Transverse colon (tissue), 4 donors: ENCODE measurements at regions not wholly inside any gene's neighbourhood (a gene's known extent, or its start where the extent isn't known, plus 50 kb on each side); places are given as distances from the start of the nearest gene placed in this dataset.
A peak's percentile ranks its signal among the peaks of the same experiment; 100 is the strongest.

Source experiments
- DNase-seq: peaks from one replicate; pipeline ENCODE4 v3.0.0-alpha.2; 2019
- H3K27ac ChIP-seq, 4 donors: fragments of 200-600 bp; sonication (generic); 2 replicates each; pipeline ENCODE4 v1.5.1; 2016 to 2018; ENCODE audit warnings: inconsistent platforms in 4 of 4
- H3K27me3 ChIP-seq: fragments of 200-600 bp; sonication (generic); 2 replicates; pipeline ENCODE4 v1.5.1; 2017; ENCODE audit warnings: inconsistent platforms
- H3K36me3 ChIP-seq, 4 donors: fragments of 200-600 bp; sonication (generic); 2 replicates each; pipeline ENCODE4 v1.5.1; 2017 to 2019; ENCODE audit warnings: inconsistent platforms in 4 of 4
- H3K4me1 ChIP-seq, 4 donors: fragments of 200-600 bp; sonication (generic); 2 replicates each; pipeline ENCODE4 v1.5.1; 2017 to 2020; ENCODE audit warnings: inconsistent platforms in 4 of 4
- H3K4me3 ChIP-seq, 4 donors: fragments of 200-600 bp; sonication (generic); 1 replicate in 1 of 4; 2 replicates in 3 of 4; pipeline versions ENCODE4 v1.5.1 to v1.6.1; 2017 to 2019; ENCODE audit warnings: inconsistent platforms in 4 of 4
- H3K9me3 ChIP-seq, 2 donors: fragments of 200-600 bp; sonication (generic); 2 replicates each; pipeline ENCODE4 v1.5.1; 2017 to 2019; ENCODE audit warnings: inconsistent platforms in 2 of 2
- EP300 ChIP-seq: sonication (generic); formaldehyde crosslinking; IDR thresholded peaks from one replicate; pipeline ENCODE4 v1.6.1; 2017; ENCODE audit warnings: antibody characterized with exemption, low read depth
- POLR2A ChIP-seq: fragments of 450-650 bp; IDR thresholded peaks from one replicate; pipeline ENCODE4 v1.6.1; 2016; ENCODE audit warnings: antibody characterized with exemption, mild to moderate bottlenecking, moderate library complexity
- POLR2AphosphoS5 ChIP-seq, 3 donors: sonication (generic); formaldehyde crosslinking; IDR thresholded peaks; one replicate each; pipeline ENCODE4 v1.6.1; 2016; ENCODE audit warnings: antibody characterized with exemption in 3 of 3
- WGBS, 2 donors: methylation state at CpG; one replicate each; pipeline ENCODE4 v1.1.5; 2018; ENCODE audit warnings: low coverage in 1 of 2; 5-methylcytosine and 5-hydroxymethylcytosine counted together
- in situ Hi-C, 4 donors: fragments of 200-750 bp; cut with MboI; loops; one replicate each; pipeline versions ENCODE4 v1.15.0 to v1.15.1; 2017; ENCODE audit warnings: low sequenced_read_pairs in 3 of 4, low pct_ligation_motif_present in 1 of 4, low pct_unique_long_range_greater_than_20kb in 1 of 4
- intact Hi-C: fragments of 100-400 bp; cut with DNase I; formaldehyde crosslinking; loops from one replicate; pipeline ENCODE4 v1.15.1; 2023; ENCODE audit warnings: low total_unique reads
- TF ChIP-seq, protein P1 (sequence below), 5 experiments: fragments of 200-600 bp in 3 of 5; fragments of 450-650 bp in 2 of 5; sonication (generic) in 3 of 5; IDR thresholded peaks; 1 replicate in 2 of 5; 2 replicates in 3 of 5; pipeline ENCODE4 v1.5.1; 2016 to 2017; ENCODE audit warnings: antibody characterized with exemption in 5 of 5, inconsistent platforms in 3 of 5, mild to moderate bottlenecking in 2 of 5, moderate library complexity in 1 of 5

DNA sequence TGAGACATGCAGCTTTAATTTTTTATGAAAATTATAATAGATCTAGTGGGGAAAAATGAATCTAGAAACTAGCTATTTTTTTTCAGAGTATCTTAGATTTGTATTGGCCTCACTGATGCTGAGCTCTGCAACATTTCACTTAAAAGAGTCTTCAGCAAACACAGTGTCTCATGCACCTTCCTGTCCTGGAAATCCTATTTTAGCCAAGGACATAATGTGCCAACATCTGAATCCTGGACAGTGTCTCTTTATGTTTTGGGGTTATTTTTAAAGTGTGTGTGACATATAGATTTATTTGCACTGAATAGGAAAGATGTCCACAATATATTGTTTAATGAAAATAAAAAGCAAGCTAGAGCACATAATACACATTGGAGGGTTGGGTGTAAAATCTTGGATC is 199.1 kb upstream of the FMN2 start:
- in situ Hi-C loops (loop anchor here in 1 of 4 donors (10.0 kb wide), 1 partner anchor 488 kb away; no protein-coding TSS in a partner anchor), intact Hi-C loops (no loop called here)
- no peak for DNase-seq
- TF ChIP-seq POLR2AphosphoS5 (IDR thresholded peaks at IDR 0.05): peak in 2 of 3 donors; percentile 46 to 57
- TF ChIP-seq, protein P1, sequence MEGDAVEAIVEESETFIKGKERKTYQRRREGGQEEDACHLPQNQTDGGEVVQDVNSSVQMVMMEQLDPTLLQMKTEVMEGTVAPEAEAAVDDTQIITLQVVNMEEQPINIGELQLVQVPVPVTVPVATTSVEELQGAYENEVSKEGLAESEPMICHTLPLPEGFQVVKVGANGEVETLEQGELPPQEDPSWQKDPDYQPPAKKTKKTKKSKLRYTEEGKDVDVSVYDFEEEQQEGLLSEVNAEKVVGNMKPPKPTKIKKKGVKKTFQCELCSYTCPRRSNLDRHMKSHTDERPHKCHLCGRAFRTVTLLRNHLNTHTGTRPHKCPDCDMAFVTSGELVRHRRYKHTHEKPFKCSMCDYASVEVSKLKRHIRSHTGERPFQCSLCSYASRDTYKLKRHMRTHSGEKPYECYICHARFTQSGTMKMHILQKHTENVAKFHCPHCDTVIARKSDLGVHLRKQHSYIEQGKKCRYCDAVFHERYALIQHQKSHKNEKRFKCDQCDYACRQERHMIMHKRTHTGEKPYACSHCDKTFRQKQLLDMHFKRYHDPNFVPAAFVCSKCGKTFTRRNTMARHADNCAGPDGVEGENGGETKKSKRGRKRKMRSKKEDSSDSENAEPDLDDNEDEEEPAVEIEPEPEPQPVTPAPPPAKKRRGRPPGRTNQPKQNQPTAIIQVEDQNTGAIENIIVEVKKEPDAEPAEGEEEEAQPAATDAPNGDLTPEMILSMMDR (IDR thresholded peaks at IDR 0.05): no peak
- no peak for TF ChIP-seq POLR2A
- TF ChIP-seq EP300: peak; percentile 14
- no peaks in the 10 kb centered on the region for H3K27me3 ChIP-seq
- no peaks in the 10 kb centered on the region for H3K36me3 ChIP-seq
- H3K4me1 ChIP-seq: peaks cover 0 to 12% (median 8%) of the 10 kb centered on the region in 4 donors
- no peak overlapping the region for H3K4me3 ChIP-seq
- peak overlapping the region in 2 of 4 donors; percentile 10 to 25 for H3K27ac ChIP-seq
- no peaks in the 10 kb centered on the region for H3K9me3 ChIP-seq

DNA sequence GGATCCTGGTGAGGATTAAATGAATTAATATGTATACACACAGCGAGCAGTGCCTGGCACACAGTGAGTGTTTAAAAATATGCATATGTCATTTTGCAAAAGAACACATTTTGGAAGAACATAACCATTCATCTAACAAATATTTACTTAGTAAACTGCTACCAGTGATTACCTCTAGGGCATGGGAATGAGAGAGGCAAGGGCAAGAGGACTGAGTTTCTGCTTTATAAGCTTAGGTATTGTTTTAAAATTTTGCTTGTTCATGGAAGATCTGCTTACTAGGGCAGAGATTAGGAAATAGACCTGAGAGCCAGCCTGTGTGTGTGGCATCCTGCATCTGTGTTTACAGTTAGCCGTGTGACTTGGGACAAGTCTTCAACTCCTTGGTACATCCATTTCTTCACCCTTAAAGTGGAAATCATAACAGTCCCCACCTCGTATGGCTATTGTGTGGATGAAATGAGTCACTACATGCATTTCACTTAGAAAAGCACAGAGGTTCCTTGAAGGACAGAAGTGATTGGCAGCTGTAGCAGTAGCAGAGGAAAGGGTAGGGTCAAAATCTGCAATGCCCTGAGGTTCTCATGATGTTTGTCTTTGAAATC is 198.5 kb upstream of the FMN2 start:
- peaks cover 0 to 18% (median 10%) of the 10 kb centered on the region in 4 donors for H3K4me1 ChIP-seq
- WGBS, 2 donors: 19% methylated on average over 3 of the region's 3 CpGs
- intact Hi-C loops: no loop called here
- H3K9me3 ChIP-seq: no peaks in the 10 kb centered on the region
- TF ChIP-seq POLR2AphosphoS5 (IDR thresholded peaks at IDR 0.05): no peak
- TF ChIP-seq, protein P1 (IDR thresholded peaks at IDR 0.05): no peak
- TF ChIP-seq POLR2A: no peak
- no peak for TF ChIP-seq EP300
- no peak for DNase-seq
- H3K36me3 ChIP-seq: no peaks in the 10 kb centered on the region
- in situ Hi-C loops: loop anchor here in 1 of 4 donors (10.0 kb wide), 1 partner anchor 488 kb away; no protein-coding TSS in a partner anchor
- no peaks in the 10 kb centered on the region for H3K27me3 ChIP-seq
- peak overlapping the region in 2 of 4 donors; percentile 10 to 25 for H3K27ac ChIP-seq
- H3K4me3 ChIP-seq: no peak overlapping the region

DNA sequence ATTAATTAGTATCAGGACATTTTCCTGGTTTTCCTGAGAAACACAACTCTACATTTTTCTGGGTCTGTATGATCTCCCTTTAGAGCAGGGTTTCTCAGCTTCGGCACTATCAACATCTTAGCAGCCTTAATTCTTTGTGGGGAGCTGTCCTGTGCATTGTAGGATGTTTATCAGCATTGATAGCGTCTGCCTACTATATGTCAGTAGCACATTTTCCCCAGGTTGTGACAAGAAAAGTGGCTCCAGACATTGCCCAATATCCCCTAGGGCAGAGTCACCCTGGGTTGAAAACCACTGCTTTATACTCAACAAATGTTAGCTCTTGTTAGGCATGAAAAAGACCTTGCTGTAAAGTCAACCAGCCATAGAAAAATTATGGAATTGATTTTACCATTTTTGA is 195.1 kb upstream of the FMN2 start:
- H3K27ac ChIP-seq: no peak overlapping the region
- DNase-seq: no peak
- intact Hi-C loops: no loop called here
- 90% methylated on average over 2 of the region's 2 CpGs; no CpG with 5 or more reads in 1 of the 2 donors for WGBS, 2 donors
- no peaks in the 10 kb centered on the region for H3K9me3 ChIP-seq
- no peaks in the 10 kb centered on the region for H3K27me3 ChIP-seq
- no peaks in the 10 kb centered on the region for H3K36me3 ChIP-seq
- H3K4me1 ChIP-seq: peaks cover 0 to 18% (median 10%) of the 10 kb centered on the region in 4 donors
- TF ChIP-seq EP300: no peak
- TF ChIP-seq, protein P1 (IDR thresholded peaks at IDR 0.05): no peak
- no peak for TF ChIP-seq POLR2A
- TF ChIP-seq POLR2AphosphoS5 (IDR thresholded peaks at IDR 0.05): no peak
- in situ Hi-C loops: loop anchor here in 1 of 4 donors (10.0 kb wide), 1 partner anchor 492 kb away; no protein-coding TSS in a partner anchor
- H3K4me3 ChIP-seq: no peak overlapping the region

DNA sequence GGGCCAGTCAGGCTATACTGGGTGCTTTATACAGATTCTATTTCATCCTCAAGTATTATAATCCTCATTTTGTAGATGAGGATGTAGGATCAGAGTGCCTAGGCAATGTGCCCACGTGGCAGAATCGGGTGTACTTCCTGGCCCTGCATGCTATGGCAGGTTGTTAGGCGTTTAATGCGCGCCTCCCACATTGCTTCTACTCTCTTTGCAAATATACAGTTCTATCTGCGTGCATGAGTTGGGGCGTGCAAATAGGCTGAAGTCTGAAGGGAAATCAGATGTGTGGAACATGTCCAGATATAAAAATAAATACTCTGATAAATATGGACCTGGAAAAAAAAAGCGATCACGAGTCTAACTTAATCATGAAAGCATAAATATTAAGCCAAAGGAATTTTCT is 194.7 kb upstream of the FMN2 start:
- no peak overlapping the region for H3K27ac ChIP-seq
- in situ Hi-C loops: loop anchor here in 1 of 4 donors (10.0 kb wide), 1 partner anchor 492 kb away; no protein-coding TSS in a partner anchor
- H3K36me3 ChIP-seq: no peaks in the 10 kb centered on the region
- WGBS, 2 donors: 67 to 69% methylated on average over 8 to 9 of the region's 9 CpGs
- H3K9me3 ChIP-seq: no peaks in the 10 kb centered on the region
- intact Hi-C loops: no loop called here
- H3K4me3 ChIP-seq: no peak overlapping the region
- no peak for DNase-seq
- H3K27me3 ChIP-seq: no peaks in the 10 kb centered on the region
- TF ChIP-seq, protein P1 (IDR thresholded peaks at IDR 0.05): no peak
- TF ChIP-seq POLR2A (no peak), POLR2AphosphoS5 (IDR thresholded peaks at IDR 0.05) (no peak), EP300 (no peak)
- H3K4me1 ChIP-seq: peaks cover 0 to 18% (median 10%) of the 10 kb centered on the region in 4 donors
